ENCODE measurements at regions not wholly inside any gene's neighbourhood (a gene's known extent, or its start where the extent isn't known, plus 50 kb on each side); places are given as distances from the start of the nearest gene placed in this dataset.
A peak's percentile ranks its signal among the peaks of the same experiment; 100 is the strongest.

DNA sequence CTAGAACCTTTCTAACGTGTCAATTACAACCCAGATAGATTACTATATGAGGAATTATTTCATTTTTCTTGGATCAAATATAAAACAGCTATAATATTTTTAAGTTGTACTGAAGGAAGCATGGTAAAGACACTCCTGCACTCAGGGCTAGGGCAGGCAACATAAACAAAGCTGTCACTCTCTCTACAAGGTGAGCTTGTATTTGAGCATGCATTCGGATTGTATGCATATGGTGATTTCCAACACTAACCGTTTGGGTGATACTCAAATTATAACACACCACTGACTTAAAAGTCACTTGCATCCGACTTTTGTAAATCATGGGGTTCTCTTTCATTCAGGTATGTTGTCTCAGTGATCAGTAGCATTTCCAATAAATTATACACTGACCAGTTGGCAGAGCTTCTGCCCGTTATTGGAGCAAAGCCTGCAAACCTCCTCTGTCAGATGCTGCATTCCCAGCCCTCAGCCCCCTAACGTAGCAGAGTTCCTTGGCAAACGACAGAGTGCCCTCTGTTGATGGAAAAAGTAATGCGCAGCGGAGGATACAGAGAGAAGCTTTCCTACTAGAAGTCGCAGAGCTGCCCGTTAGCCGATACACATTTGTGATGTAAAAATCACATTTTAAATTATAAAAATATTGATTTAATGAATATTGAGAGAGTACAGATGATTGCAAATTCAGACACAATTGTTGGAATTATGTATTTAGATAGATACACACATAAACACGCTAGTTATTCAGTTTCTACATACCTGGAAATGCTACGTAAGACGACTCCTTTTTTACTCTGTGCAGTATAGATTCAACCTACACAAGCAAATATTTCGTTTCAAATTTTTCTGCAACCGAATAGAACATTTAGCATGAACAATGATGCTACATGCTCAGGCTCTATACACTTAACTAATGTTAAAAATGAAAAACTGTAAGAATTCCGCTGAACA, 173.9 kb upstream of the SP4 start:
- Histone ChIP-seq H3K4me1 (no peaks in the 10 kb centered on the region), H3K9me3 (no peaks in the 10 kb centered on the region), H3K27ac (no peak overlapping the region), H3K4me3 (no peak overlapping the region), H3K27me3 (no peaks in the 10 kb centered on the region), H3K36me3 (no peaks in the 10 kb centered on the region)
- no peak for DNase-seq (ENCODE audit: low spot score in 2 of 2)
- TF ChIP-seq, protein P1, sequence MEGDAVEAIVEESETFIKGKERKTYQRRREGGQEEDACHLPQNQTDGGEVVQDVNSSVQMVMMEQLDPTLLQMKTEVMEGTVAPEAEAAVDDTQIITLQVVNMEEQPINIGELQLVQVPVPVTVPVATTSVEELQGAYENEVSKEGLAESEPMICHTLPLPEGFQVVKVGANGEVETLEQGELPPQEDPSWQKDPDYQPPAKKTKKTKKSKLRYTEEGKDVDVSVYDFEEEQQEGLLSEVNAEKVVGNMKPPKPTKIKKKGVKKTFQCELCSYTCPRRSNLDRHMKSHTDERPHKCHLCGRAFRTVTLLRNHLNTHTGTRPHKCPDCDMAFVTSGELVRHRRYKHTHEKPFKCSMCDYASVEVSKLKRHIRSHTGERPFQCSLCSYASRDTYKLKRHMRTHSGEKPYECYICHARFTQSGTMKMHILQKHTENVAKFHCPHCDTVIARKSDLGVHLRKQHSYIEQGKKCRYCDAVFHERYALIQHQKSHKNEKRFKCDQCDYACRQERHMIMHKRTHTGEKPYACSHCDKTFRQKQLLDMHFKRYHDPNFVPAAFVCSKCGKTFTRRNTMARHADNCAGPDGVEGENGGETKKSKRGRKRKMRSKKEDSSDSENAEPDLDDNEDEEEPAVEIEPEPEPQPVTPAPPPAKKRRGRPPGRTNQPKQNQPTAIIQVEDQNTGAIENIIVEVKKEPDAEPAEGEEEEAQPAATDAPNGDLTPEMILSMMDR (IDR thresholded peaks at IDR 0.05), result no peak
- intact Hi-C loops (cut with DNase I), result no loop called here

DNA sequence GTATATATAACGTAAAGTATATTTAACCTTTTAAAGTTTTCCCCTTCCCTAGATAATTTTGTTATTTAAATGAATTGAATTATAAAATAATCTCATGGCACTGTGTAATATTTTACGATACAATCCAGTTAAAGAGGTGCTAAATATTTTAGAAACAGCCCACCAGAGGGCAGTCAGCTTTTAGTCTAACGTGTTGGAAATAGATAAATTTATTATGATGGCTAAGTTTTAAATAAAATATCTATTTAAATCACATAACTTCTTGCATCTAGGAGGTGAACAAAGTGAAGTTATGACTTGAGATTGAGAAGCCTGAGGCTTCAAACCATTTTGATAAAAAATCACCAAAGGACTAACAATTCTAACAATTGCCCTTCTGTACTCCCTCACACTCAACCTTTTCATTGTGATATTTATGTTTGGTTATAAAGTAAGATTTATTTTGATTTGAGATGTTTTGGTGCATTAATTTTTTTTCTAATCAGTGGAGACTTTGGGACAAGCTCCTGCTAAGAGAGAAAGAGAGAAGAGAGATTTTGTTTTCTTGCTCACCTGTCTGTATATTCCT, 171.5 kb upstream of the SP4 start:
- no peaks in the 10 kb centered on the region for H3K4me1 ChIP-seq
- TF ChIP-seq, protein P1 (IDR thresholded peaks at IDR 0.05), result peak in 1 of 3 experiments; percentile 23
- intact Hi-C loops (cut with DNase I), result no loop called here
- no peak overlapping the region for H3K27ac ChIP-seq
- H3K4me3 ChIP-seq, result no peak overlapping the region
- H3K36me3 ChIP-seq, result no peaks in the 10 kb centered on the region
- no peaks in the 10 kb centered on the region for H3K9me3 ChIP-seq
- H3K27me3 ChIP-seq, result no peaks in the 10 kb centered on the region
- no peak for DNase-seq (ENCODE audit: low spot score in 2 of 2)

DNA sequence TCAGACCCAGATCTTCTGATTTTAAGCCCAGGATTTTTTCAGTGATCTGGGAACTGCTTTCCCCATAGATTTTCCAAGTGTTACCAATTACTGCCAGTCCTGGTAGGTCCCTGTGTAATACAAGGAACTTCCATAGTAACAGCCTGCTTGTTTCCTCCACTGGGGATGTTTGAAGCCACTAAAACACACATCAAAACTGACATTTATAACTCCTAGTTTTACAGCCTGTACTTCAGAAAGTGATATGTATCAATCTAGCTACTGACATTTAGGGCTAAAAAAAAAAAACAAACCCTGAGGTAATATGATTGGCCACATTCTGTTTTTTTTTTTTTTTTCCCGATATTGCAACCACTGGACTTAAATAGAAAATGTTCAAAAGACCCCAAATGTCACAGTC, 166.9 kb upstream of the SP4 start:
- H3K4me3 ChIP-seq, result no peak overlapping the region
- H3K27ac ChIP-seq, result no peak overlapping the region
- H3K36me3 ChIP-seq, result no peaks in the 10 kb centered on the region
- DNase-seq (ENCODE audit: low spot score in 2 of 2), result no peak
- intact Hi-C loops (cut with DNase I), result no loop called here
- H3K9me3 ChIP-seq, result no peaks in the 10 kb centered on the region
- H3K27me3 ChIP-seq, result no peaks in the 10 kb centered on the region
- TF ChIP-seq, protein P1 (IDR thresholded peaks at IDR 0.05), result no peak
- H3K4me1 ChIP-seq, result no peaks in the 10 kb centered on the region

DNA sequence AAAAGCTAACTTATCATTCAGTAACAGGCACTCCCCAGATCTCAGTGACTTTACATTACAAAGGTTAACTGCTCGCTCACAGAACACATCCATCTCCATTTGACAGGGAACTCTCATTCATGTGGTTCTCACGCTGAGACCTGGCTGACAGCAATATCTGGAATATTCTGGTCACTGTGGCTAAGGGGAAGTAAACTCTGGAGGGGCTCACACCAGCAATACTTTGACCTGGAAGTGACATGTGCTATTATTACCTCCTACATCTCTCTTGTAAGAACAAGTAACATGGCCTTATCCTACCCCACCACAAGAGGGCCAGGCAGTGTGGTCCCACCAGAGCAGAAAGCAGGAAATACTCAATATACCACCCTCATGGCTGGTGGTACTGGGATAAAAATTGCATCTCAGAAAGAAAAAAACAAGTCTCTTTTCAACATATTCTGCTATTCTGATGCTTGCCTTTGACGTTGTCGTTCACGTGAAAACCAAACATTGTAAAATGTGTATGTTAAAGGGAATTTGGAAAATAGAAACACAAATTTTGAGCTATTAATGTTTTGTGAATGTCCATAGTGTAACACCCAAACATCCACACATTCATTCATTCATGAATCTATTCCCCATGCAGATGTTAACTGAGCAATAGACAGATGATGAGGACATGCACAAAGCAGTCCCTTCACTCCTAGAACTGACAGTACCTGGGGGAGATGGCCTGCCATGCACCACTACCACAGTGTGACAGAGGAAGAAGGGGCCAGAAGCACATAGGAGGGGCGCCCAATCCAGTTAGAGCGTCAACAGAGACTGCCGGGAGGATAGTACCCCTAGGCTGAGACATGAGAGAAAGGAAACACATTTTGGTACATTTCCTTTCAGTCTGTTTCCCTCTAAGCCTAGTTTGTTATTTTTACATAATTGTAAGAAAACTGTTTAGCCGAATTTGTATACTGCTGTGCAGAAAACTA, 166.0 kb upstream of the SP4 start:
- intact Hi-C loops (cut with DNase I), result no loop called here
- Histone ChIP-seq H3K4me3 (no peak overlapping the region), H3K27ac (no peak overlapping the region), H3K9me3 (no peaks in the 10 kb centered on the region), H3K4me1 (no peaks in the 10 kb centered on the region), H3K36me3 (no peaks in the 10 kb centered on the region), H3K27me3 (no peaks in the 10 kb centered on the region)
- no peak for DNase-seq (ENCODE audit: low spot score in 2 of 2)
- TF ChIP-seq, protein P1 (IDR thresholded peaks at IDR 0.05), result peak in 1 of 3 experiments; percentile 5

DNA sequence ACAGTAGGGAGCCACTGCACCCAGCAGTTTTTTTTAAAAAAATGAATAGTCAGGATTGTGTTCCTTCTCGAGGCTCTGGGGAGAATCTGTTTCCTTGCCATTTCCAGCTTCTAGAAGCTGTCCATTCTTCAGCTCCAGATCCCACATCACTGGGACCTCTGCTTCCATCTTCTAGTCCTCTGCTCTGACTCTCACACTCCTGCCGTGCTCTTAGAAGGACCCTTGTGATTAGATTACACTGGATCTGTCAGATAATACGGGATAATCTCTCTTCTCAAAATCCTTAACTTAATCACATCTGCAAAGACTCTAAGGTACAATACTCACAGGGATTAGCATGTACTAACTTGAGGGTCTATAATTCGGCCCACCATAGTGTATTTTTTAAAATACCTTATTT, 158.9 kb upstream of the SP4 start:
- H3K27me3 ChIP-seq, result no peaks in the 10 kb centered on the region
- intact Hi-C loops (cut with DNase I), result no loop called here
- DNase-seq (ENCODE audit: low spot score in 2 of 2), result no peak

More for the DNA sequence above, 158.9 kb upstream of the SP4 start:
- TF ChIP-seq, protein P1 (IDR thresholded peaks at IDR 0.05), result no peak
- no peak overlapping the region for H3K27ac ChIP-seq
- H3K4me3 ChIP-seq, result no peak overlapping the region
- no peaks in the 10 kb centered on the region for H3K36me3 ChIP-seq
- no peaks in the 10 kb centered on the region for H3K4me1 ChIP-seq
- H3K9me3 ChIP-seq, result no peaks in the 10 kb centered on the region
